ENCODE measurements at regions not wholly inside any gene's neighbourhood (a gene's known extent, or its start where the extent isn't known, plus 50 kb on each side); places are given as distances from the start of the nearest gene placed in this dataset.

GRCh38 chr5:107266100-107266499, 404.6 kb downstream of the EFNA5 start:
- no peak overlapping the region for H3K4me3 ChIP-seq (ENCODE audit: low read depth, low read length)

DNA sequence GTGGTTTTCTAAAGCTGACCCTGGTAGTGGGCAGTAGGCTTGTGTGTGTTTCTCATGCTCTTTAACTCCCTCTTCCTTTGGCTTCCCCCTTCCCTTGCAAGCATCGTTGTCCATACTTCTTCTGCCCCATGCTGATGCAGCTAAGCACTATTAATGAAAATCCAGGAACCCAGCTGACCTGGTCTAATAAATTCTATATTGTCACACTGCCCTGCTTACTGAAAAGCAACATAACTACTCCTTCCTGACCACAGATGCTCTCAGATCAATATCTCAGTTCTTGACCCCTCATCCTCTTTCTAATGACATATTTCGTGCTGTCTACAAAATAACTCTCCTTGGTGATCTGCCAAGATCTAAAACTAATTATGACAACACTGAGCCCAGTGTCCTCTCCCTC, 405.5 kb downstream of the EFNA5 start:
- H3K4me3 ChIP-seq (ENCODE audit: low read depth, low read length) = no peak overlapping the region

- no peak overlapping the region for H3K4me3 ChIP-seq (ENCODE audit: low read depth, low read length)
Observed at GRCh38 chr5:107263387-107264018, 407.2 kb downstream of the EFNA5 start.

- H3K4me3 ChIP-seq (ENCODE audit: low read depth, low read length) = no peak overlapping the region
Observed at GRCh38 chr5:107257885-107258520, 412.7 kb downstream of the EFNA5 start.

DNA sequence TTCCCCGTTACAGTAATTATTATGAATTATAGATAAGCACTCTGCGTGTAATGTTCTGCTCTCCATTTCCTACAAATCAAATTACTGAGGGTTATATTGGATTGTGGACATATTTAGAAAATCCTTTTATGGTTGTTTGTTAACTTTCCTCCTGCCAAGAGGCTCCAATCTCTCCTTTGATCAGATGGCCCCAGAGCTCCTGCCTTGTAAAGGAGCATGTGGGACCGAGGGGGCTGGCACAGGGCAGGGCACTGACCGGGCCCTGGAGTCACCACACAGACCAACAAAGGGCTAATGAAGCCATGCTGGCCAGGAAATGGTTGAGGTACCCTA, 415.9 kb downstream of the EFNA5 start:
- no peak overlapping the region for H3K4me3 ChIP-seq (ENCODE audit: low read depth, low read length)

DNA sequence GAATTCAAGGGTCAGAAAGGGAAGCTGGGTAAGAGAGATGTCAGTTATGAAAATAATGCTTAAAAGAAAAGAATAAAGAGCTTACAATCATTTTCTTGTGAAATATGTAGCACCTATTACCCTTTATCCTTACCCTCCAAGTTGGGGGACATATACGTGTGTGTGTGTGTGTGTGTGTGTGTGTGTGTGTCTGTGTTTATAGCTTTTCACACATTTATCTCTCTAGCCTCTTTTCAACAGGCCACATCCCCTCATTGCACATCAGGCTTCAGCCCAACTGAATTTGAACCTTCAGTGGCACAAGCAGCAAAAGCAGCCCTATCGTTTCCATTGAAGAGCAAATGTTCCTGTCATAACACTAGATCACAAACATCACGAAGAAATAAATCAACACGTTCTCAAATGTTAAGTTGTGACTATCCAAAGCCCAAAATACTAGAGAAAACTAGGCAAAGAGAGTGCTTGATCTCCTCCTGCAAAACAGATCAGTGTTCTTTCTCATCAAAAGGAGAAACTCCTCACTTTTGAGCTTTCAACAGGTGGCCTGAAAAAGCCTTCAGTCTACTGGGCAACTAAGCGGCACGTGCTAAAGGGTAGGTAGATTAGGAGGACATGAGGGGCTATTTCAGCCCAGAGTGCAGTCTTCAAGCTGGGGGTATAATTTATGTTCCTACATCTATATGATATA, 416.4 kb downstream of the EFNA5 start:
- H3K4me3 ChIP-seq (ENCODE audit: low read depth, low read length) = no peak overlapping the region

DNA sequence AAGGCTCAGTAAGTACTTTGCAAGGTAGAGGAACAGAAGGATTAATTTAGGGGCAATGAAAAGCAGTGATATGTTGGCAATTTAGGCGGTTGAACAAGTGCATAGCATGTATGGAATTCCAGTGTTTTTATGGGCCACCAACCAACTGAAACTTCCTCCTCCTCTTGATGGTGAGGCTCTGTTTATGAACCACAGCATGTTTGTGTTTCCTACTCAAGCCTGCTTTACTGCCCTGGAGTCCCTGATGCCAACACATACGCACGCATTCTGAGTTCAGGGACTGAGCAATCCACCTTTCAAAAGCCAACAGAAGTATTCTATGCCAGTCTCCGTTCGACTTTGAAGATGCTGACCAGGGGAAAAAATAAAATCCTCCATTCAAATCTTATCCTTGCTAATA, 417.5 kb downstream of the EFNA5 start:
- H3K4me3 ChIP-seq (ENCODE audit: low read depth, low read length) = no peak overlapping the region

DNA sequence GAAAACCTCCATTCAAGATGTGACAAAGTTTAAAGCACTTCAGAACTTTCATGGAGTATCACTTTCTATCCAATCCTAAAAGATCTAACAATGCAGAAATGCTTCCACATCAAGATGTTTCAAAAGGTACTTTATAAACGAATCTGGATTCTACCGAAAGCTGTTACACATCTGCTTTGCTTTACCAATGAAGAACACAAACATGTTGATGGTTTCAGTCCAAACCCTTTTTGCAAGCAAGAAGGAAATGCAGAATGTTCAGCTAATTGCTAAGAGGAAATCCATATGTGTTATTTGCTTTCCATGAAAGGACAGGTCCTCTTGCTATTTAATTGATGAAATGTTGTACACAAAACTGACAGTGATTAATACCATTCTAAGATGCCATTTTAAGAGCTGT, 419.6 kb downstream of the EFNA5 start:
- no peak overlapping the region for H3K4me3 ChIP-seq (ENCODE audit: low read depth, low read length)

- no peak overlapping the region for H3K4me3 ChIP-seq (ENCODE audit: low read depth, low read length)
Observed at GRCh38 chr5:107248066-107248695, 422.6 kb downstream of the EFNA5 start.

DNA sequence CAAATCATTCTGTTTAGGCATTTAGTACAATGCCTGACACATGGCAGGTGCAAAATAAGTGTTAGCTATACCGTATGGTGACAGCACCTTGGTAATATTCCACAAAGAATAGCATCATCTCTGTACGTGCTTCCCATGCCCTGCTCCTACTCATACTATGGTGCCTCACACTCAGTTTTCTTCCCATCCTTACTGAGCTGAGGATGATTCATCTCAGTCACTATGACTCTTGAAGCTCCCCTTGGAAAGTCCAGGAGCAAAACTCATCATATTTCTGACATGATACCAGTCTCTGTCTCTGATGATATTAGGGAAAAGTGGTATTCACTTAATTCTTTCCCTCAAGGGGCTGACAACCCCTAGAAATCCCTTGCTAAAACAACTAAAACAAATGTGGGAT, 423.3 kb downstream of the EFNA5 start:
- H3K4me3 ChIP-seq (ENCODE audit: low read depth, low read length) = no peak overlapping the region

DNA sequence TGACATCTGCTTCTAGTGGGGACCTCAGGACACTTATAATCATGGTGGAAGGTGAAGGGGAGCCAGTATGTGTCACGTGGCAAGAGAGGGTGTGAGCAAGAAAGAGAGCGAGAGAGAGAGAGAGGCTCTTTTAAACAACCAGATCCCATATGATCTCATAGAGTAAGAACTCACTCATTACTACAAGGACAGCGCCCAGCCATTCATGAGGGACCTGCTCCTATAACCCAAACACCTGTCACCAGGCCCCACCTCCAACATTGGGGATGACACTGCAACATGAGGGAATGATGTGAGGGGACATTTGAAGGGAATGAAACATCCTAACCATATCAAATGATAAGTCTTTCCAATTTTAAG, 427.5 kb downstream of the EFNA5 start:
- no peak overlapping the region for H3K4me3 ChIP-seq (ENCODE audit: low read depth, low read length)

DNA sequence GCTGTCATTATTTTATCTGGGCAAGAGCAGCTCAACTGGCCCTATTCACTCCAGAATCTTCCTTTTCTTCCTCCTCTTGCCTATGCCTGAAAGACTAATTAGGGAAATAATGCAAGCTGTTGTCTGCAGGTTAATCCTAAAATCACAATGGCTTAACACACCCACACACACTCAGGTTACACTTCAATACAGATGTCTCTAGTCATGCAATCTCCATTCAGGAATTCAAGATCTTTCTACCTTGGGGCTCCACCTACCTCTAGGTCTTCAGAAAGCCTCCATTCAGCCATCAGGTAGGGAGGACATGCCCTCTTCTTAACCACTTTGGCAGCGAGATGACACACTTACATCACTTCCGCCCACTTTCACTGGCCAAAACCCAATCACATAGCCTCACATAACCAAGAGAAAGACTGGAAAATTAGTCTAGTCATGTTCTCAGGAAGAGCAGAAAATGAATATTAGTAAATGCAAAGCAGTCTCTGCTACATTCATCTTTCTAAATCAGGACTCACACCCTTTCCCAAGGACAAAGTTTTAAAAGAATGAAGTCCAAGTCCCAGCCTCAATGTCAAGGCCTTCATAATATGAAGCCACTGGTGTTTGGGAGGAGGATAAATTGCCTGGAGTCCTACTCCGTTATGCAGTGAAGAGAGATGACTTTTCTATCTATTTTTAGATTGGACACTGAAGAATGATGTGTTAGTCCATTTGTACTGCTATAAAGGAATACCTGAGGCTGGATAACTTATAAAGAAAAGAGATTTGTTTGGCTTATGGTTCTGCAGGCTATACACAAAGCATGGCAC, 428.1 kb downstream of the EFNA5 start:
- H3K4me3 ChIP-seq (ENCODE audit: low read depth, low read length) = no peak overlapping the region

- H3K4me3 ChIP-seq (ENCODE audit: low read depth, low read length) = no peak overlapping the region
Observed at GRCh38 chr5:107241841-107242240, 428.9 kb downstream of the EFNA5 start.

DNA sequence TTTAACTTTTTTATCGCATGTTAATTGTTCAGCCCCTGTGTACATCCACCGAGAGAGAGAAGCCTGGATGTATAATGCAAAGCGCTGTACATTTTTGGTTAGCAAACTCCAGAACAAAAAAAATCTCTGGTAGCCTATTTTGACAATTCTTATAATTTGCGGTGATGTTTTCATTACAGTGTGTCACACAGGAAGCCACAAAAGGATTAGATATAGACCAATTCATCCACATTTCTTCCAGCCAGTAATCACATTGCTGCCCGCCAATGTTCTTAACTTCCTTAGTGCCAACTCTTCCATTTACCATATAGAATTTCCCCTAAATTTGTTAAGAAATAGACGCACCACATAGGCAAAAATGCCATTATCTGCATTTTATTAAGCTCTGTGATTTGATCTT, 435.6 kb downstream of the EFNA5 start:
- H3K4me3 ChIP-seq (ENCODE audit: low read depth, low read length) = no peak overlapping the region

GRCh38 chr5:107232788-107233187, 437.9 kb downstream of the EFNA5 start:
- no peak overlapping the region for H3K4me3 ChIP-seq (ENCODE audit: low read depth, low read length)

GRCh38 chr5:107232293-107232692, 438.4 kb downstream of the EFNA5 start:
- no peak overlapping the region for H3K4me3 ChIP-seq (ENCODE audit: low read depth, low read length)

GRCh38 chr5:107231191-107231590, 439.5 kb downstream of the EFNA5 start:
- no peak overlapping the region for H3K4me3 ChIP-seq (ENCODE audit: low read depth, low read length)

GRCh38 chr5:107230367-107230766, 440.4 kb downstream of the EFNA5 start:
- H3K4me3 ChIP-seq (ENCODE audit: low read depth, low read length) = no peak overlapping the region

DNA sequence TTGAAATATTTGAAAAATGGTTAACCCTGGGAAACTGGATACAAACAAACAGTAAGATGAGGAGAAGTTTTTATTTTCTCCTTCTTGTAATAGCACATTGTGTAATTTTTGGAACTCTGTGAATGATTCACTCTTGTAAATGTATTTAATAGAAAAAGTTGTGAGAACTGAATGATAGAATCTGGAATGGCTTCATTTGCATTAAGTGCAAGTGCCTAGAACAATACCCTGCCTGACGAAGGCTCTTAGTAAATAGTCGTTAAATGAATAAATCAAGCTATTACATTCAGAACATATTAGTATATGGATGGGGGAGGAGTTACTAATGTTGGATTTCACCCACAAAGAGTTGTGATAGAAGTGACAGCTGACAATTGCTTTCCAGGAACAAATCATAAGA, 442.5 kb downstream of the EFNA5 start:
- no peak overlapping the region for H3K4me3 ChIP-seq (ENCODE audit: low read depth, low read length)

DNA sequence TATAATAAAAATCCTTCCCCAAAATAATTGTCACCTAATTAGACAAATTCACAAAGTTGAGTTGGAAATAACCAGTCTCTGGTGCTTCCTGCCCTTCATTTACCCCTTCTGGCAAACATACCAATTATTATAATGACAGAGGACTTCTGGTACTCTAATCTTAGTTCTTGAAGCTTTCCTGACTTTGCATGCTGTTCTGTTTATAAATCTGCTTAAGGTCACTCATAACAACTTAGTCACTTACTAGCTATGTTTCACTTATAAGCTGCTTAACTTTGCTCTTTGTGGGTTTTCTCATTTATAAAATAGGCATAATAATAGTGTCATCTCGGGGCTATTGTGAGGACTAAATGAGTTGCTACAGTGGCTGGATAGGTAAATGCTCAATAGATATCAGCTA, 446.5 kb downstream of the EFNA5 start:
- H3K4me3 ChIP-seq (ENCODE audit: low read depth, low read length) = no peak overlapping the region

DNA sequence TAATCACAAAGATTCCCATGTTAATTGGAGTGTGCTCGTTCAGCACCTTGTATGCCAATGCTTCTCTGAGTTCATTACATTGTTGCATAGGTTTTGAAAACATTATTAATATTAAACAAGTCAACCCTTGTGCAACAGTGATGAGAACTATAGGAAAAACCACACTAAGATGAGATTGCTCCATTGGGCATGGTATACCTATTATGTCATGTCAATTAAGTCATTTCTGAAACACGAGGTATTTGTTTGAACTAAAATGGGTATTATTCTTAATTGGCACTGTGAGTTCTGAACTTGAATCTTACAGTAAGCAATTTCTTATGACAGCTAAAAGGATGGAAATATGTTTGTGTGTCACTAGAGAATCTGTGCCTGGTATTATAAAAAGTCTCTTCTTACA, 447.7 kb downstream of the EFNA5 start:
- no peak overlapping the region for H3K4me3 ChIP-seq (ENCODE audit: low read depth, low read length)
